ENCODE measurements at regions not wholly inside any gene's neighbourhood (a gene's known extent, or its start where the extent isn't known, plus 50 kb on each side); places are given as distances from the start of the nearest gene placed in this dataset.
"Not testable (repeated sequence)": the region's sequence is repeated elsewhere in the genome, so short reads cannot be mapped to it uniquely, and the experiment has no call there.

GRCh38 chr6:90458353-90459224, 128.3 kb downstream of the MAP3K7 start:
- no peak overlapping the region for H3K4me3 ChIP-seq (ENCODE audit: low read depth, low read length)
- CTCF ChIA-PET: interaction anchor here (1.1 to 1.4 kb wide), 2 partner anchors 15 to 32 kb away, joined by 3 to 4 read pairs; no protein-coding TSS in a partner anchor
- TF ChIP-seq CTCF (IDR thresholded peaks at IDR 0.05; ENCODE audit: insufficient read depth, low read depth, low read length): no peak
- H3K27me3 ChIP-seq (ENCODE audit: control insufficient read depth, insufficient read depth, low read length): no peaks in the 10 kb centered on the region
- DNase-seq (ENCODE audit: low read depth): no peak
- POLR2A ChIA-PET: no interaction called here
- H3K36me3 ChIP-seq (ENCODE audit: control insufficient read depth, insufficient read depth, low read length): no peaks in the 10 kb centered on the region

GRCh38 chr6:90457867-90458259, 129.0 kb downstream of the MAP3K7 start:
- ChIA-PET POLR2A (no interaction called here), CTCF (interaction anchor here (1.1 to 3.1 kb wide), 2 partner anchors 16 to 21 kb away, joined by 4 to 12 read pairs; no protein-coding TSS in a partner anchor)
- H3K36me3 ChIP-seq (ENCODE audit: control insufficient read depth, insufficient read depth, low read length): no peaks in the 10 kb centered on the region
- H3K4me3 ChIP-seq (ENCODE audit: low read depth, low read length): no peak overlapping the region
- DNase-seq (ENCODE audit: low read depth): no peak
- no peak for TF ChIP-seq CTCF (IDR thresholded peaks at IDR 0.05; ENCODE audit: insufficient read depth, low read depth, low read length)
- H3K27me3 ChIP-seq (ENCODE audit: control insufficient read depth, insufficient read depth, low read length): no peaks in the 10 kb centered on the region

- H3K36me3 ChIP-seq (ENCODE audit: control insufficient read depth, insufficient read depth, low read length); H3K4me3 ChIP-seq (ENCODE audit: low read depth, low read length); POLR2A ChIA-PET; H3K27me3 ChIP-seq (ENCODE audit: control insufficient read depth, insufficient read depth, low read length); DNase-seq (ENCODE audit: low read depth): not testable (repeated sequence)
- CTCF ChIA-PET: interaction anchor here (1.5 to 3.1 kb wide), 2 partner anchors 8 to 22 kb away, joined by 5 to 12 read pairs; no protein-coding TSS in a partner anchor
These were observed 129.6 kb downstream of the MAP3K7 start for GRCh38 chr6:90456997-90457866.

GRCh38 chr6:90456001-90456400, 130.9 kb downstream of the MAP3K7 start:
- H3K4me3 ChIP-seq (ENCODE audit: low read depth, low read length): no peak overlapping the region
- no peak for DNase-seq (ENCODE audit: low read depth)
- H3K36me3 ChIP-seq (ENCODE audit: control insufficient read depth, insufficient read depth, low read length): no peaks in the 10 kb centered on the region
- TF ChIP-seq CTCF (IDR thresholded peaks at IDR 0.05; ENCODE audit: insufficient read depth, low read depth, low read length): no peak
- POLR2A ChIA-PET: no interaction called here
- H3K27me3 ChIP-seq (ENCODE audit: control insufficient read depth, insufficient read depth, low read length): no peaks in the 10 kb centered on the region
- CTCF ChIA-PET: interaction anchor here (1.5 to 3.1 kb wide), 2 partner anchors 10 to 23 kb away, joined by 5 to 12 read pairs; no protein-coding TSS in a partner anchor

GRCh38 chr6:90454836-90455427, 131.9 kb downstream of the MAP3K7 start:
- ChIA-PET POLR2A (no interaction called here), CTCF (interaction anchor here (3.1 kb wide), 1 partner anchor 24 kb away, joined by 12 read pairs; no protein-coding TSS in a partner anchor)
- no peak for DNase-seq (ENCODE audit: low read depth)
- no peak for TF ChIP-seq CTCF (IDR thresholded peaks at IDR 0.05; ENCODE audit: insufficient read depth, low read depth, low read length)
- Histone ChIP-seq H3K4me3 (ENCODE audit: low read depth, low read length) (no peak overlapping the region), H3K36me3 (ENCODE audit: control insufficient read depth, insufficient read depth, low read length) (no peaks in the 10 kb centered on the region), H3K27me3 (ENCODE audit: control insufficient read depth, insufficient read depth, low read length) (no peaks in the 10 kb centered on the region)

Data from BJ (cell line).